ENCODE measurements at regions not wholly inside any gene's neighbourhood (a gene's known extent, or its start where the extent isn't known, plus 50 kb on each side); places are given as distances from the start of the nearest gene placed in this dataset.
A peak's percentile ranks its signal among the peaks of the same experiment; 100 is the strongest.

DNA sequence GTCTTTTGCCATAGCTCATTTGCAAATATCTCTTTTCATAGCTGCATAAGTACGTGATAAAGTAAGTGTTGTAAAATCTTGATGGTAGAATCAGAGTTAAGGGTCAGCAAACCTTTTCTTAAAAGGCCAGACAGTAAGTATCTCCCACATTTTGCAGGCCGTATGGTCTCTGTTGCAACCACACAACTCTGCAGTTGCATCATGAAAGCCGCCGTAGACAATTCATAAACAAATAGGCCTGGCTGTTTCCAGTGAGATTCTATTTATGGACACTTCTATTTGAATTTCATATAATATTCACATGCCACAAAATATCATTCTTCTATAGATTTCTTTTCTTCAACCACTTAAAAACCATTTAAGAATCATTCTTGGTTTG, 248.5 kb downstream of the TLE3 start:
- no peak for DNase-seq

DNA sequence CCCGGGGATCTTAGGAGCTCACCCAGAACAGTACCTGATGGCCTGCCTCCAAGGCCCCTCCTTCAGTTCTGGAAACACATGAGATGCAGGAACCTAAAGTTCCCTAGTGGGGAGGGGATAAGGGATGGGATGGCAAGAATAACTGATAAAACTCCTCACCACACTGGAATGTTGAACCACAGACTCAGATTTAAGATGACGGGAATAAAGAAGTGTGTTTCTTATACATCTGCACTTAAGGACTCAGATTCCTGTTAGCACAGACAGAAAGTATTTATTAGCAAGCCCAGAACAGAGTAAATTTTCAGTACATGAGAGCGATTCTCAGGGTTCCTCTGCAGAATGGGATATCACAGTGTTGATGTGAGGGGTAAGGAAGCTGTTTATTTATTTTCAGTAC, 245.2 kb downstream of the TLE3 start:
- no peak for DNase-seq

DNA sequence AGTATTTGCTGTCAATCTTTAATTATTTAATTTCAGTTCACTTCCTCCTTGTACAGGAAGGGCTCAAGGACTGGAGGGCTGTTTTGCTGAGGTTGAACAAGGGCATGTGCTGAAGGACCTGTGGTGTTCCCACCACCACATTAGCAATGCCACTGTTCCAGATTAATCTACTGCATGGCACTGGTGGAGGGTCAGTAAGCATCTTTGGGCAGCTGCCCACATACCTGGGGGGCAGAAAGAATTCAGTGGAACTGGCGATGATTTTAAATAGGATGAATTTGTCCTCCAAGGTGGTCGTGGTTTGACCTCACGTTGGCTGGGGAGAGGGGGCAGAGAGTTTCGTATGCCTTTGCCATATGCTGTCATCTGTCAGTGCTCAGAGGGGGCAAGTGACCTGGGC, 244.8 kb downstream of the TLE3 start:
- DNase-seq, result no peak

DNA sequence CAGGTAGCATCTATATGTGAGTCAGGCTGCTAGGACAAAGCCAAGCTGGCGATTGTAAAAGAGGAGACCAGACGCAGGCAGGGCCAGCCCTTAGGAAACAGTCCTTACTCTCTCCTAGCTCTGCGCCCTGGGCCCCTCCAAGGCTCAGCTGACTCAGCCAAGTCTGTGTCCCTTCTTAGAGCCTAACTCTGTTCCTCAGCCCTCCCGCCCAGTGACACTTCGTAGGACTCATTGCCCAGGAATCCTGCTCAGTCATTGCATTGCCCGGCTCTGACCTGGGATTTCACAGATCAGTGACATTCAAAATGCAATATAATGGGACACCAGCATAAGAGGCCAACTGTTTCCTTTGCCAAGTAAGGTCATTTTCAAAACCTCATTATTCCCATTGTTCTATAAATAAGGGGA, 244.2 kb downstream of the TLE3 start:
- DNase-seq, result peak; percentile 39

DNA sequence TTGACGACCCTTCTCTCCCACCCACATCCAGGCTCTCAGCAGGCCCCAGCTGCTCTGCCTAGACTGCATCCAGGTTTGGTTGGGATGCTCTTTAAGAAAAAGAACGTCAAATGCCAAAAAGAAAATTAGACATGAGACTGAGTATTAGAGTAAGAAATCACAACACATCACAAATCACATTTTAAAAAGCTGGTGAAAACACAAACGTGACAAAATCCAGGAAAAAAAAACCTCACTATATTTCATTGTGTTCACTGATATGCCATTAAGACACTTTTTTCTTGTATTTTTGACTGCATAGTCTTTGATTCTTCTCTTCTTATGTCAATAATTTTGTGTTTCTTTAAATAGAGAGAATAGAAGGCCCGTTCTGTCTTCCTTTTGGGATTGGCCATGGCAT, 243.7 kb downstream of the TLE3 start:
- peak; percentile 39 for DNase-seq

DNA sequence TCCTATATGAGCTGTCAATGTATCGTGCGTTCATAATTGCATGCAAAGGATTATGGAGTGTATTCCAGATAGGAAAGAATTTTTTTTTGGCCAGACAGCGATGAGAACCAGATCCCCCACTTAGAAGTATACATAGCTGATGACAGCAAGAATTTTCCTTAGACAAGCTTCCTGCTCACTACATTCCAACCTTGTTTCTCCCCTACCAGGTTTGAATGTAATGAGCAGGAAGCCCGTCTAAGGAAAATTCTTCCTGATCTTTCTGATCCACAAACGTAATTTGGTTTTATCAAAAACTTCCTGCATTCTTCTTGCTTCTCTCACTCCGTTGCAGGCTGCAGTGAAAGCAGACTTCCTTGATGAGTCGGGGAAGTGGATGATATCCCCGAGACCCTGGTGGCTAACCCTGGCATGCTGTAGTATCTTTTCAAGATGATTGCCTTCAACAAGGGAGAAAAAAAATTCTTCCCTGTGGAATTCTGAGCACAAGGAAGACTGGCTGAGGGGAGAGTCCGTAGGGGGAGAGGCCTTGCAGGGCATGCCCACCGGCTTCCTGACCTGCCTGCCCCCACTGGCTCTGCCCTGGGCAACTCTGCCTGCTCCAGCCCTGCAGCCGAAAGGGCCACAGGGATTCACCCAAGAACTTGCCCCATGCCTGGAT, 243.1 kb downstream of the TLE3 start:
- peak; percentile 60 for DNase-seq

DNA sequence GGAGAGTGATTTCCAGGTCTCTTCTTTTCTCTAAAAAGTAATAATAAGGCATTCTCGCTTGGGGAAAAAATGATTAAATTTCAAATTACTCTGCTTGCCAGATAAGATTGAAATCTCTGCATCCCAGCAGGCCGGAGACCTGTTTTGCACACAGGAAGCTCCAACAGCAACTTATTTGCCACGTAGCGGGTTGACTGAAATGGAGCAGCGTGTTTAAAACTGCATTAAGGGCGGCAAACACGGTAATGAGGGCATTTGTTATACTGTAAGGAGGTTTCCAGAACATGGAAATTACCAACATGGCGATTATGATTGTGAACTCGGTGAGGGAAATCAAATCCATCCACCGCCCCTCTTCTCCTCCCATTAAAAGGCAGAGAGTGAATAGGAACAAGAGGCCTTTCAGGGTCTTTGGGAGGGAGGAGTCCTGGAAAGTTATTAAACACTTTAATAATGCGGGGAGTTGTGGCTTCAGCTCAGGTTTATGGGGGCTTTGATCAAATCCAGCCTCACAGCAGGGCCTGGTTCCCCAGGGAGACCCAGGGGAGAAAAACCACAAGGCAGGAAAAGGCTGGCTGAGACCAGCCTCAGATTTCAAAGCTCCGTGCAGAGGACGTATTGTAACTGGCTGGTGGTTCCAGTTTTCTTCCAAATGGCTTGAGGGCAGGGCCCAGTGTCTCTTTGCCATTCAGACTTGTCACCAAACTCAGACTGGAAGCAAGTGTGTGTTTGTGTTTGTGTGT, 242.3 kb downstream of the TLE3 start:
- DNase-seq, result no peak

DNA sequence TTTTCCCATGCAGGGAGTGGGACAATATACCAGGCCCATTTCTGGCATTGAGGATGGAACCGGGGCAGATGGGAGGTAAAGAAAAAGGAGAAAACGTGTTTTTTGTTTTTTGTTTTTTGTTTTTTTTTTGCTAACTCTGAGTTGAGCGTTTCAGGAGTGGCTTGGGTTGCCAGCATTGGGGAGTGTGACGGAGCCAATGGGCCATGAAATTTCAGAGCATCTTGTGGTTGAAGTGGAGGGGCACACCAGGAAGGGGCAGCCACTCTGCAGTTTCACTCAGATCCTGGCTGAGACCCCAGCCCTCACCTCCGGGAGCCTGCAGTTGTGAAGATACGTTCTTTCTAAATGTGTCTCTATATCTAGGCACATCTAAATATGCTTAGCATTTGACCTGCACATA, 240.5 kb downstream of the TLE3 start:
- no peak for DNase-seq

DNA sequence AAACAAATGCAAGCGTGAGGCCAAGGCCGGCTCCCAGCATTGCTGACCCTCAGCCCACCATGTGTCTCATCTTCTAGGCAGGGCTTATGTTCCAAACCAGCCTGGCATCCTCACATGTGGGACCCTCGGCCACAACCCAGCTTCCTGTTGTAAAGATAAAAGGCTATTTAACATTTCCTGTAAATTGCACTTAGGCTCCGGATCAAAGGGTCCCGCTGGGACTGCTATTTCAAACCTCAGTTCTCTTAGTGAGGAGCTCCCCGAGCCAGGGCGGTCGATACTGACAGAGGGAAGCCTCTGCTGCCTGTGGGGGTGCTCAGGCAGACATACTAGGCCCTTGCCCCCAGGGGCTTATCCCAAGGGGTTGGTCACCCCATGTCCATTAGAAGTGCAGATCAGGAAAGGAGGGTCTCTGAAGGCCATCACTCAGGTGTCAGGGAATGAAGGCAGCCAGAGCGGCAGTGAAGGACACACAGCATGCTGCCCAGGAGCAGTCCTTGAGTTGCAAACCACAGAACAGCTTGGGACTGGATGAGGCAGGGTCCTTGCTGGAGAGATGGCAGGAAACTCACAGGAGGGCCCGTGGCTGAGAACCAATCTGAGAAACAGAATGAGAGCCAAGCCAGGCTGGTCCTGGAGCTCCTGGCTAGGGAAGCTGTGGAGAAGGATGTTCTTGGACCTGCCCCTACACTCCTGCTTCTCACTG, 239.9 kb downstream of the TLE3 start:
- no peak for DNase-seq

DNA sequence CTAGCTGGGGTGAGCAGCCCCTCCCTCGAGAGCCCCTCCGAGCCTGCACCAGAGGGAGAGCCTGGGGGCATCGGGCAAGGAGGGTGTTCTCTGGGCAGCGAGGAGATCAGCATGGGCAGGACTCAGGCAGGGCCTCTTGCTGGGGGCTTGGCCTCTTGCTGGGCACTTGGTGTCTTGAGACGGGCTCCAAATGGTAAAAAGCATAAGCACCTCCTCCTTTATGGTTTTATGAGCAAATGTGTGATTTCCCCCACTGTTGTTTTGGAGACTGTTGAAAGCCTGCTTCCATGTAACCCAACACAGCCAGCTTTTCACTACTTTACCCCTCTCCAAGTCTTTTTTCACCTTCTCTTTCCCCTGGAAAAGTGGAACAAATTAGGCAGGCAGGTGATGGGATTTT, 239.3 kb downstream of the TLE3 start:
- DNase-seq, result no peak

DNA sequence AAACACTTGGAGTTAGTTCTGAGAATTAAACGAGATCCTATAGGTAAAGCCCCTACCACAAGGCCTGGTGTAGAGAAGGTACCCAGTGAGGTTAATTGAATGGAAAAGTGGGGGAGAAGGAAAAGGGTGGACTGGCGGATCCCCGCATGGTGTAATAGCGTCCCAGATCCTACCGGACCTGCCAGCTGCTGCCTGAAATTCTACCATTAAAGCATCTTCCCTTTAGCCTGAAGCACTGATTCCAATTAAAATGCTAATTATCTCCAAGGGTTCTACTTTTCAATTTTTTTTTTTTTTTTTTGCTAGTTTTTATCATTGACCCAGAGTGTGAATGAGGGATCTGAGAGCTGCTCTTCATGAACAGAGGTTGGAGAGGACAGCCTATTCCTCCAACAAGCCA, 237.9 kb downstream of the TLE3 start:
- DNase-seq, result no peak

DNA sequence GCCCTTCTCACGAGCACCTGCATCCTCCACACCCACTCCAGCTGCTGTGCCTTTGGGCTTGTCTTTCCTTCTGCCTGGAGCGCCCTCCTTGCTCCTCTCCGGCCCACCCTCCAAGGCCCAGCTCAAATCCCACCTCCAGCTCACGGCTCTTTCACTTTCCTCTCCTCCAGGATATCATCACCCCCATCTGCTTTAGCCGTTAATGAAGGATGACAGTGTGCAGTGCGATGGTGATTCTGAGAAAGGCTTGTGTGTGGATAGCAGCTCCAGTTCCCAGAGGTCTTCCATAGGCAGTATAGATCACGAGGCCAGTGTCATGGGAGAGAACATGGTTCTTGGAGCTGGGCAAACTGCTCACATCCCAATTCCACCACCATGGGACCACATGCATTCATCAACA, 237.4 kb downstream of the TLE3 start:
- no peak for DNase-seq

DNA sequence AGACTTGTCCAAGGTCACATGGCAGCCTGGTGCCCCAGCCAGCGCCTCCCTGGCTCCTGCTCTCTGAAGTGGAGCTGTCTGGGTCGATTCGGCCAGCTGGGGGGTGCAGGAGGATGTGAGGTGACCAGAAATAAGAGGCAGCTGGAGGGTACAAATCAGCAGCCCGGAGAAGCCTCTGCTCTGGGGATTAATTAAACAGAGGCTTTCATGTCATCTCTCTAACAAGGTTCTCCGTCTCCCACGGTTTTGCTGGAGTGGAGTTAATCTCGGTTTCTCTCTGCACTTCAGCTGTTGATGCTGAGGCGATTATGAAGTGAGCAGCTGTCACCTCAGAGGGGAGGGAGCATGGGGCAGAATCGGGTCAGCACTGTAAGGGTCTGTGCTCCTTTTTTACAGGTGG, 236.8 kb downstream of the TLE3 start:
- no peak for DNase-seq

DNA sequence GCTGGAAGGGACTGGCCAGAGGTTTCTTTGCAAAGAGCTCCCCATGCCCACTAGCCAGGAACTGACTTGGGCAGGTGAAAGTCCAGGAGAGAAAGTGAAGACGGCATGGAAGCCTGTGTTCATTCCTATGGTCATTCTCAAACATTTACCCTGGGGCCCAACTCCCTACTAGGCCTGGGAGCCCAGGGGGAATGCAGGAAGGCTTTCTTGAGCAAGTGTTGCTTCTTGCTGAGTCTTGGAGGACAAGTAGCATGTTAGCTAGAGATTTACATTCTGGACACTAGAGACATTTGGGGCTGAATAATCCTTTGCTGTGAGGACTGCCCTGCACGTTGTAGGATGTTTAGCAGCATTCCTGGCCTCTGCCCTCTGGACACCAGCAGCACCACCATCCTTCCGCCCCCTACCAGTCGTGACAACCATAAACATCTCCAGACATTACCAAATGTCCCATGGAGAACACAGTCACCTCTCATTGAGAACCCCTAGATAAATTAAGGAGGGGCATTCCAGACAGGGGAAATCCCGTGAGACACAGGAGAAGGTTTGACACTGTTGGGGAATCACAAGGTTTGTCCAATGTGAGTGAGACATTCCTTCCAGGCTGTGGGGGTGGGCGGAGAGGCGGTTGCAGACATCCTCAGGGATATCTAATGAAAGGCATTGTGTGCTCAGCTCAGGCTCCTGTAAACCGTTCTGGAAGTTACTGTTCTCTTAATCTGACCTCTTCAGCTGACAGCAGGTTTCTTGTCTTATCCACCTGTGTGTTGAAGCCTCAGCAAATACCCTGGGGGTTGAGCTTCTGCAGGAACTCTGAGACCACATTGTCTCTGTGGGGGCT, 236.2 kb downstream of the TLE3 start:
- no peak for DNase-seq

DNA sequence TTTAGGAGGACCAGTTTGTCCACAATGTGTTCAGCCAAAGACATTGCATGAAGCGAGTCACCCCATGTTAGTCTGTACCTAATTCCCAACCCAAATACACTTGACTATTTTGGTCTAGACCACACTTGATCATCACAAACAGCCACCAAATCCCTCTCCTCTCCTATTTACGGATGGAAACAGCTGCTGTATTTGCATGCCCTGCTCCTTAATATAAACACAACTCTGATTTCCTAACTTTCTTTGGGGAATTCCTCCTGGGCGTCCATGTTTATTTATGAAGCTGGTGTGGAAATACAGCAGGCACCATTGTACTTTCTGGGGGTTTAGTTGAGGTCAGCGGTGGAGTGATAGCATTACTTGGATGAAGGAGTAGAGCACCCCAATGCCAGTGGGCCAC, 235.2 kb downstream of the TLE3 start:
- DNase-seq, result no peak

DNA sequence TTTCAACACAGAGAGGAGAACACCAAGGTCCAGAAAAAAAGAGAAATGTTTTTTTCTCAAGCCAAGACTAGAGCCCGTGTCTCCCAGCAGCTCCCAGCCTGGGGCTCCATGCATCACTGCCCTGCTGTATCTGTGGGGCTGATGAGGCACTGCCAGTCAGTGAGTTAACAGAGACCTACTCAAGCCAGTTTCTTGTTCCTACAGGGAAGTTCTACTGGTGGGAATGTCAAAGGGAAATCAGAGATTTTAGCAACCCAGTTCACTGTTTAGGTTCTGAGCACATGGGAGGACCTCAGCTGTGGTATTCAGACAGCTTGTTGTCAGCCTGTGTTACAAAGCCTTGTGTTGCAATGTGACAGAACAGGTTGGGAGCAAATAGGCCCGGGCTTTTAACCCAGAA, 234.3 kb downstream of the TLE3 start:
- no peak for DNase-seq

DNA sequence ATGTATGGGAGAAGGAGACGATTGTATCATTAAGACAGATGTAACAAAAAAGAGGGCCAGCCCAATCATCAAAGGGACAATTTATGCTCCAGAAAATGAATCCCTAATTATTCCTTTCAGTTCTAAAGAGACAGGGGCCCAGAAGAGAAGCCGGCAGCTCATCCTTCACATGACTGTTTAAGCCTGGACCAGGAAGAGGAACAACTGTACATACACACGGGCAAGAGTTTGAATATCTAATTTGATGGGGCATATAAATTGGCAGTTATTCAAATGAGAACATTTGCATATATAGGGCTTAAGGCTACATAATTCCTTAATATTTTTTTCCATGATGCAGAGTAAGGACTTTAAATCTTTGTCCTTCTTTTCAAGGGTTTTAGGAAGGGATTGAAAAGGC, 232.3 kb downstream of the TLE3 start:
- DNase-seq, result no peak

DNA sequence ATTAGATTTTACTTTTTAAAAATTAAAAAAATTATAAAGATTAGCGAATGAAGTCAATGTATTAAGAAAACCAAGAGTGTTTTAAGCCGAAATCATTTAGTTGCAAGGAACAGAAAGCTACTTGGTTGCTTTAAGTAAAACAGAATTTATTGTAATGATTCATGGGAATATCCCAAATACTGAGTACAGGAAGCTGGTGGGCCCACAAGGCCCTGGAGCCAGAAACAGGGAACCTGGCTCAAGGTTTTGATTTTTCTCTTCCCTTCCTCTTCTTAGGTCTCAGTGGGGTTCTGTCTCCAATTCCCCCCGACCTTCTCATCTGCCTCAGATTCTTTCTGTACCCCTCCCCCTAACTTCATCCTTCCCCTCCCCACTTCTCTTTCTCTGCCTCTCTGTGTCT, 229.0 kb downstream of the TLE3 start:
- no peak for DNase-seq

DNA sequence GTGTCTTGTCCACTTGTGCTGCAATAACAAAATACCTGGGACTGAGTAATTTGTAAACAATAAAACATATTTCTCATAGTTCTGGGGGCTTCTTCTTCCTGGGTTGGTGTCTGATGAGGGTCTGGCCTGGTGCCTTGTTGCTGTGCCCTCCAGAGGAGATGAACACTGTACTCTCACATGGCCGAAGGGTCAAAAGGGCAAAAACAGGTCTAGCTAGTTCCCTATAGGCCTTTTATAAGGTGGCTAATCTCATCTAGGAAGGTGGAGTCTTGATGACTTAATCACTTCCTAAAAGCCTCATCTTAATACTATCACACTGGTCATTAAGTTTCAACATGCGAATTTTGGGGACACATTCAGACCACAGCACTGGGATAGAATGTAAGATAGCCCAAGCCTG, 228.4 kb downstream of the TLE3 start:
- no peak for DNase-seq

DNA sequence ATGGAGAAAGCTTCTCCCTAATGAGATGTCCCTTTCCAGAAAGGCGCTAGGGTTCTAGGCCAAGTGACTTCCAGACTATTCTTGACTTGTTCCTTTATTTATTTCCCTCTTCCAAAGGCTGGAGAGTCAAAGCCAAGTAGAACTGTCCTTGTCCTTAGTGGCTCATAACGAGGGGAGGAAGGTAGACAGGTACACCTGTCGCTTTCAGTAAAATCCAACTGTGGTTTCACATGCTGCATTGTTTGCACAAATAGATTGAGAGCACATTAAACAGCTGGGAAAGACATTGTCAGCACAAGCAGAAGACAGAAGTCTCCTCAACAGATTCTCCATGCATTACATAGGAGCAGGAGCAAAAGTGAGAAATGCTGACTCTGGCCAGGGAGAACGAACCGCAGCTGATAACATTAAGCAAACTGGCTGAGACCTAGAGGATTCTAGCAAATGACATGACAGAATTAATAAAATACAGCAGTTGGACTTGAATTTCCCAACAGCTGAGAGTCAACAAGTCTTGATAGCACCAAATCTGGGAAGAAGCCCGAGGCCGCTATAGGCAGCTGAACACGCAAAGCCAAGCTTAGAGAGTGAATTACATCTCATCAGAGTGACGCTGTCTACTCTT, 227.7 kb downstream of the TLE3 start:
- peak; percentile 71 for DNase-seq

DNA sequence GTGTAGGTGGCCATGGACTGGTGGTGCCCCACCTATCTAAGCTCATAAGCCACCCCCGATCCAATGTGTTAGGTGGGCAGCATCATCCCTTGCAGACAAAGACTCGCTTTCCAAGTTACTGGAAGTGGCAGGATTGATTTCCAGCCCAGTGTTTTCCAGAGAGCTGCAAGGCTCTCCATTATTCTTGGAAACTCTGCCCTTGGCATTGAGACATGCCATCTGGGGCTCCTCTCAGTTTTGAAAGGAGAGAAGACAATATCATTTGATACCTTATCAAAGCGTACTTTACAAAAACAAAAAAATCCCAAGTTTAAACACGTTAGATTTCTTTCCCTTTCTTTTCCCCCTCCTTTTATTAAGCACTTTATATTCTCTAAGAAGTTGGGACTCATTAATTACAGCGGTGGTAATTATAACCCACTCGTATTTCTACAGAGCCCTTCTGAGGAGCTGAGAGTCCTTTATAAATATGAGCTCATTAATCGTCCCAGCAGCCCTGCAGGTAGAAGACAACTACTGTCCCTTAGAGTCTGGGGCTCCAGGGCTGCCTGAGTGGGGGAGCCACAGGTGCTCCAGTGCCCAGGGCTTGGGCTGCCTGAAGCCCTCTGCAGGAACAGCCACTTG, 226.1 kb downstream of the TLE3 start:
- no peak for DNase-seq

DNA sequence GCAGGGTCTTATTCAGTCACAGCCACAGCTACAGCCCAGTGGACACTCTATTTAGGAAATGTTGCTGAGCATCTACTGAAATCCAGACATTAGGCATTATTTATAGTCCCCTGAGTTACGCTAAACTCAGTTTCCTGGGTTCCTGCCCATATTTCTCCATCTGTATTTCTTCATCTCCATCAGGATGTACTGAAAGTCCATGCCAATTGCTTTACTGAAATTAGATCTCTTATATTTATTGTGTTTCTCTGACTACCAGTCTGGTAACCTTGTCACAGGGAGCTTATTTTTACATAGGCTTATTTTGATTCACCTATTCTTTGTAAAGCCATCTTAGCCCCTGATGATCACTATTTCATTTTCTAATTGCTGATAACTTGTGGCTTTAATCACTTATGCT, 223.9 kb downstream of the TLE3 start:
- no peak for DNase-seq
